Ascending aorta (tissue), 2 donors: ENCODE measurements at regions not wholly inside any gene's neighbourhood (a gene's known extent, or its start where the extent isn't known, plus 50 kb on each side); places are given as distances from the start of the nearest gene placed in this dataset.

Experiments
- DNase-seq, 2 donors: peaks; one replicate each; pipeline ENCODE4 v3.0.0-alpha.2; 2019; ENCODE audit warnings: low spot score in 2 of 2
- H3K27ac ChIP-seq, 2 donors: fragments of 200-600 bp; sonication (generic); one replicate each; pipeline ENCODE4 v1.5.1; 2016 to 2017; ENCODE audit warnings: mild to moderate bottlenecking in 1 of 2
- H3K27me3 ChIP-seq: fragments of 200-600 bp; sonication (generic); one replicate; pipeline ENCODE4 v1.5.1; 2017
- H3K36me3 ChIP-seq, 2 donors: fragments of 200-600 bp; sonication (generic); one replicate each; pipeline ENCODE4 v1.5.1; 2016
- H3K4me1 ChIP-seq, 2 donors: fragments of 200-600 bp; sonication (generic); one replicate each; pipeline ENCODE4 v1.5.1; 2016 to 2017; ENCODE audit warnings: mild to moderate bottlenecking in 1 of 2
- H3K4me3 ChIP-seq, 2 donors: fragments of 200-600 bp; sonication (generic); one replicate each; pipeline ENCODE4 v1.5.1; 2016 to 2017; ENCODE audit warnings: mild to moderate bottlenecking in 1 of 2
- H3K9me3 ChIP-seq, 2 donors: fragments of 200-600 bp; sonication (generic); one replicate each; pipeline ENCODE4 v1.5.1; 2016
- intact Hi-C: fragments of 100-400 bp; cut with DNase I; formaldehyde crosslinking; loops from one replicate; pipeline ENCODE4 v1.15.1; 2023
- TF ChIP-seq, protein P1 (sequence below), 3 experiments: fragments of 200-600 bp in 2 of 3; fragments of 450-650 bp in 1 of 3; sonication (generic) in 2 of 3; IDR thresholded peaks; one replicate each; pipeline ENCODE4 v1.5.1; 2016 to 2019; ENCODE audit warnings: antibody characterized with exemption in 3 of 3, mild to moderate bottlenecking in 1 of 3, moderate library complexity in 1 of 3

DNA sequence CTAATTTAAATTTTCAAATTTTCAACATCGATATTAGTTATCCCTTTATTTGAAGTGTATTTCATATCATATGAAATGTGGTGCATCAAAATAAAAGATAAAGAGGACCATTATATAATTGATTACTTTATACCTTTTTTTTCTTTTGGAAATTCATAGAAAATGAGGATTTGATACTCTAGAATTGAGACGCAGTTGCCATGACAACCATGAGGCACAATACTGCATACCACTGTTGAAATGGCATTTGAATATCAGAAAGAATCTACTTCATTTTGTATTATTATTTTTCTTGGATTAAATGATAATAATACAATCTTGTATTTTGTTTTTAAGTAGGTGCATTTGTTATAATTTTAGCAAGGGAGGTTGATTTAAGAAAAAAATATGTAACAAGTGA, 323.1 kb downstream of the PCDH18 start:
- TF ChIP-seq, protein P1, sequence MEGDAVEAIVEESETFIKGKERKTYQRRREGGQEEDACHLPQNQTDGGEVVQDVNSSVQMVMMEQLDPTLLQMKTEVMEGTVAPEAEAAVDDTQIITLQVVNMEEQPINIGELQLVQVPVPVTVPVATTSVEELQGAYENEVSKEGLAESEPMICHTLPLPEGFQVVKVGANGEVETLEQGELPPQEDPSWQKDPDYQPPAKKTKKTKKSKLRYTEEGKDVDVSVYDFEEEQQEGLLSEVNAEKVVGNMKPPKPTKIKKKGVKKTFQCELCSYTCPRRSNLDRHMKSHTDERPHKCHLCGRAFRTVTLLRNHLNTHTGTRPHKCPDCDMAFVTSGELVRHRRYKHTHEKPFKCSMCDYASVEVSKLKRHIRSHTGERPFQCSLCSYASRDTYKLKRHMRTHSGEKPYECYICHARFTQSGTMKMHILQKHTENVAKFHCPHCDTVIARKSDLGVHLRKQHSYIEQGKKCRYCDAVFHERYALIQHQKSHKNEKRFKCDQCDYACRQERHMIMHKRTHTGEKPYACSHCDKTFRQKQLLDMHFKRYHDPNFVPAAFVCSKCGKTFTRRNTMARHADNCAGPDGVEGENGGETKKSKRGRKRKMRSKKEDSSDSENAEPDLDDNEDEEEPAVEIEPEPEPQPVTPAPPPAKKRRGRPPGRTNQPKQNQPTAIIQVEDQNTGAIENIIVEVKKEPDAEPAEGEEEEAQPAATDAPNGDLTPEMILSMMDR (IDR thresholded peaks at IDR 0.05) = no peak
- Histone ChIP-seq H3K9me3 (no peaks in the 10 kb centered on the region), H3K27me3 (no peaks in the 10 kb centered on the region), H3K4me1 (no peaks in the 10 kb centered on the region), H3K36me3 (no peaks in the 10 kb centered on the region), H3K27ac (no peak overlapping the region), H3K4me3 (no peak overlapping the region)
- no peak for DNase-seq
- intact Hi-C loops = no loop called here

DNA sequence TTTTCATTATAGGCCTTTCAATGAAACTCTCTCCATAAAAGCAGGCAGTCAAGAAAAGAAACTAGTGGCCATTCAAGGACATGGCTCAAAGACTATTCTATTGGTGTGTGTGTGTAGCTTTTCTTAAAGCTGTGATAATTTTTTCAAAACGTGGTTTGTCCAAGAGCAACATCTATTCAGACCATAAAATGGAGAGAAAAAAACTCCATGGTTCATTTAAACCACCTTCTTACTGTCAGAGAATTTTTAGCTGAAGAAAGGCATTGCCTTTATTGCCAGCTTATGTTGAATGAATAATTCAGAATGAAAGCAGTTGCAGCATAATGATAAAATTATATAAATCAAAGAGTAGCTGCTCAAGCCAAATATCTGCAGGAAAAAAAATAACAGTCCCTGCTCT, 325.5 kb downstream of the PCDH18 start:
- no peak for DNase-seq
- Histone ChIP-seq H3K36me3 (no peaks in the 10 kb centered on the region), H3K4me1 (no peaks in the 10 kb centered on the region), H3K9me3 (no peaks in the 10 kb centered on the region), H3K4me3 (no peak overlapping the region), H3K27me3 (no peaks in the 10 kb centered on the region), H3K27ac (no peak overlapping the region)
- TF ChIP-seq, protein P1 (IDR thresholded peaks at IDR 0.05) = no peak
- intact Hi-C loops = no loop called here

DNA sequence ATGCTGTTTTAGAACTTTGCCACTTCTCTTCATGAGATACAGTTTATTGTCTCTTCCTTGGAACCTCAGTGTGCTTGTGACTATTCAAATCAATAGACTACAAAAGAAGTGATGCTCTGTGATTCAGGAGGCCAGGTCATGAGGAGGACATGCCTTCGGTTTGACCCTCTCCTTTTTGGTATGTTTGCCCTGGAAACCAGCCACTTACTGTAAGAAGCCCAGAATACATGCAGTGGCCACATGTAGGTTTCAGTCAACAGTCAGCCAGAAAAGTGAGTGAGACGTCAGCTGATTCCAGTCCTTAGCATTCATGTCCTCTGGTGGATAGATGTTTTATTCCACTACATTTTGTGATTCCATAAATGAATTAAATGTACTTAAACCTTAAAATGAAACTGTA, 328.7 kb downstream of the PCDH18 start:
- H3K27ac ChIP-seq = no peak overlapping the region
- H3K27me3 ChIP-seq = no peaks in the 10 kb centered on the region

DNA sequence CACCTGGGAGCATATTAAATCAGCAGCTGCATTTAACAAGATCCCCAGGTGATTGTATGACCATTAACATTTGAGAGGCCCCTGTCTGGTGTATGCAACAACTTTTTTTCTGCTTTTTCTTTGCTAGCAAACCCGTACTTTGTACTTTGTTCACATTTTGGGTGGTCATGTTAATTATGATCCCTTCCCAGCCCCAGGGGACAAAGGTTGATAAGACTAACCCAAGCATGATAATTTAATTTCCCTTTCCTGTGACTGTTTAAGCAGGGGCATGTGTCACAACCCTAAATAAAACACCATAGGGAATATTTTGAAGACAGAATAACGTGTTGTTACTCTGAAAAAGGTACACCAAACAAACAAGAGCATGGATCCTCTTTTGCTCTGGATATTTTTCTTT, 332.0 kb downstream of the PCDH18 start:
- no peaks in the 10 kb centered on the region for H3K36me3 ChIP-seq
- no peaks in the 10 kb centered on the region for H3K27me3 ChIP-seq
- no peak for DNase-seq
- H3K9me3 ChIP-seq = no peaks in the 10 kb centered on the region
- intact Hi-C loops = no loop called here
- TF ChIP-seq, protein P1 (IDR thresholded peaks at IDR 0.05) = no peak
- no peak overlapping the region for H3K4me3 ChIP-seq
- H3K27ac ChIP-seq = no peak overlapping the region
- no peaks in the 10 kb centered on the region for H3K4me1 ChIP-seq

More for the DNA sequence above, 328.7 kb downstream of the PCDH18 start:
- intact Hi-C loops = no loop called here
- Histone ChIP-seq H3K4me1 (no peaks in the 10 kb centered on the region), H3K4me3 (no peak overlapping the region), H3K36me3 (no peaks in the 10 kb centered on the region), H3K9me3 (no peaks in the 10 kb centered on the region)
- DNase-seq = no peak
- TF ChIP-seq, protein P1 (IDR thresholded peaks at IDR 0.05) = no peak

DNA sequence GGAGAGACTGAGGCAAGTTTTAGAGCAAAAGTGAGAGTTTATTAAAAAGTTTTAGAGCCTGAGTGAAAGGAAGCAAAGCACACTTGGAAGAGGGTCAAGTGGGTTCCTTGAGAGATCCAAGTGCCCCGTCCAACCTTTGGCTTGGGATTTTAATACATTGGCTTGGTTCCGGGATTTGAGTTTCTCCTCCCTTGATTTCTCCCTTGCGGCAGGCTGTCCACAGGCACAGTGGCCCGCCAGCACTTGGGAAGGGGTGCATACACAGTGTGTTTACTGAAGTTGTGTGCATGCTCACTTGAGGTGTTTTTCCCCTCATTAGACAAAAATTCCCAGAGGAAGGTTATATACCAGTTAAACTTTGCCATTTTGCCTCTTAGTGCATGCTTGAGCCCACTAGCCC, 333.5 kb downstream of the PCDH18 start:
- DNase-seq = no peak
- H3K9me3 ChIP-seq = no peaks in the 10 kb centered on the region
- intact Hi-C loops = no loop called here
- no peaks in the 10 kb centered on the region for H3K27me3 ChIP-seq
- no peaks in the 10 kb centered on the region for H3K36me3 ChIP-seq
- no peak overlapping the region for H3K4me3 ChIP-seq
- TF ChIP-seq, protein P1 (IDR thresholded peaks at IDR 0.05) = no peak
- H3K4me1 ChIP-seq = no peaks in the 10 kb centered on the region
- H3K27ac ChIP-seq = no peak overlapping the region

DNA sequence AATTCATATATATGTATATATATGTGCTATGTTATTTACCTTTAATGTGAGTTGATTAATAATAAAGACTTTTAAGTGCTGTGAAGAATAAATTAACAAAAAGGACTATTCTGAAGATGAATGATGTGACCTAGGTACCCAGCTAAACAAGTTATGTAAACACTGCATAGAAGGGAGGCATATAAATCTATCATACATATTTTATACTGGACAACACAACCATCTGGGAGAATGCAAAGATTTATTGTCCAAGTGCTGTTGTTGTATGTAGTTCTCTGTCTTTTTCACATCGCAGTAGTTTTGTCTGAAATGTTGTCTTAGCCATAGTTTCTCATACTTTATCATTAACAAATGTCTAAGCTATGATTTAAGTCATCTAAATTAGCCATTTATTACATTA, 337.6 kb downstream of the PCDH18 start:
- H3K4me1 ChIP-seq = no peaks in the 10 kb centered on the region
- no peak for DNase-seq
- intact Hi-C loops = no loop called here
- TF ChIP-seq, protein P1 (IDR thresholded peaks at IDR 0.05) = no peak
- H3K9me3 ChIP-seq = no peaks in the 10 kb centered on the region
- H3K27me3 ChIP-seq = no peaks in the 10 kb centered on the region
- H3K36me3 ChIP-seq = no peaks in the 10 kb centered on the region
- H3K27ac ChIP-seq = no peak overlapping the region
- H3K4me3 ChIP-seq = no peak overlapping the region
